ENCODE measurements at regions not wholly inside any gene's neighbourhood (a gene's known extent, or its start where the extent isn't known, plus 50 kb on each side); places are given as distances from the start of the nearest gene placed in this dataset.

DNA sequence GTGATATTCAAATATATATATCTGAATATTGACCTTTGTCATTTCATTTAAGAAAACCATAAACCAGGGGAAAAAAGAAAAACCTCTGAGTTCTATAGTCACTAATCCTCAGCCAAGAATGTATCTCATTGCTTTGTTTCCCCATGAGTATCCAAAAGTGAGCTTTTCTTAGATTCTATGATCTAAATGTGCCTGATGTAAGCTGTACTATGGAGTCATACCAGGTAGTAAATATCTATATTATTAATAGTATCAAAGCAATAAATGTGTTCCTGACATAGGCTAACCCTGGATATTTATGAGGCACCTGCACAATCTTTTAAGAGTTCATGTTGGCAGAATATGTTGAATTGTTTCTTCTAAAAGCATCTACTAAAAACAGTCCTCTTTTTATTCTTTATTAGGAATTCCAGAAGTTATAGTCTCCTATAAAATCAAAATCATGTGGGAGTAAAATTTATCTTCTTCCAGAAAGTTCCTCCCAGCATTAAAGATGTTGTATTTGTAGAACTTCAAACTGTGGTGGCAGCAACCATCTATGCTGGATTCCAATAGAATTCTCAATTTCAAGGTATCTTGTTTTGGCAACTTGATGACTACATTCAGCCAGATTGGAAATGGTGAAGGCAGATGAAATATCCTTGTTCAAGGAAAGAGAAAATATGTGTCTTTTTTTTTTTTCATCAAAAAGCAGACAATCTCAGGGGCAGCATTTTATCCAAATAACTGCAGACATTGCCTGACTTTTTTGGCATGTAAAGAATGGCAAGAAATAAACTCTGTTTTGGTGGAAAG is 139.7 kb upstream of the RASSF8 start:
- TF ChIP-seq SP1 (IDR thresholded peaks at IDR 0.05) (no peak), MAX (IDR thresholded peaks at IDR 0.05) (no peak), TAF1 (conservative IDR thresholded peaks at IDR 0.05) (no peak), EGR1 (IDR thresholded peaks at IDR 0.05; ENCODE audit: low read depth in 2 of 2) (no peak), RAD21 (IDR thresholded peaks at IDR 0.05) (no peak), YY1 (IDR thresholded peaks at IDR 0.05) (no peak)
- TF ChIP-seq, protein P1, sequence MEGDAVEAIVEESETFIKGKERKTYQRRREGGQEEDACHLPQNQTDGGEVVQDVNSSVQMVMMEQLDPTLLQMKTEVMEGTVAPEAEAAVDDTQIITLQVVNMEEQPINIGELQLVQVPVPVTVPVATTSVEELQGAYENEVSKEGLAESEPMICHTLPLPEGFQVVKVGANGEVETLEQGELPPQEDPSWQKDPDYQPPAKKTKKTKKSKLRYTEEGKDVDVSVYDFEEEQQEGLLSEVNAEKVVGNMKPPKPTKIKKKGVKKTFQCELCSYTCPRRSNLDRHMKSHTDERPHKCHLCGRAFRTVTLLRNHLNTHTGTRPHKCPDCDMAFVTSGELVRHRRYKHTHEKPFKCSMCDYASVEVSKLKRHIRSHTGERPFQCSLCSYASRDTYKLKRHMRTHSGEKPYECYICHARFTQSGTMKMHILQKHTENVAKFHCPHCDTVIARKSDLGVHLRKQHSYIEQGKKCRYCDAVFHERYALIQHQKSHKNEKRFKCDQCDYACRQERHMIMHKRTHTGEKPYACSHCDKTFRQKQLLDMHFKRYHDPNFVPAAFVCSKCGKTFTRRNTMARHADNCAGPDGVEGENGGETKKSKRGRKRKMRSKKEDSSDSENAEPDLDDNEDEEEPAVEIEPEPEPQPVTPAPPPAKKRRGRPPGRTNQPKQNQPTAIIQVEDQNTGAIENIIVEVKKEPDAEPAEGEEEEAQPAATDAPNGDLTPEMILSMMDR (IDR thresholded peaks at IDR 0.05; ENCODE audit: low read depth, low read length, missing input control), result no peak
- TF ChIP-seq, protein P2, sequence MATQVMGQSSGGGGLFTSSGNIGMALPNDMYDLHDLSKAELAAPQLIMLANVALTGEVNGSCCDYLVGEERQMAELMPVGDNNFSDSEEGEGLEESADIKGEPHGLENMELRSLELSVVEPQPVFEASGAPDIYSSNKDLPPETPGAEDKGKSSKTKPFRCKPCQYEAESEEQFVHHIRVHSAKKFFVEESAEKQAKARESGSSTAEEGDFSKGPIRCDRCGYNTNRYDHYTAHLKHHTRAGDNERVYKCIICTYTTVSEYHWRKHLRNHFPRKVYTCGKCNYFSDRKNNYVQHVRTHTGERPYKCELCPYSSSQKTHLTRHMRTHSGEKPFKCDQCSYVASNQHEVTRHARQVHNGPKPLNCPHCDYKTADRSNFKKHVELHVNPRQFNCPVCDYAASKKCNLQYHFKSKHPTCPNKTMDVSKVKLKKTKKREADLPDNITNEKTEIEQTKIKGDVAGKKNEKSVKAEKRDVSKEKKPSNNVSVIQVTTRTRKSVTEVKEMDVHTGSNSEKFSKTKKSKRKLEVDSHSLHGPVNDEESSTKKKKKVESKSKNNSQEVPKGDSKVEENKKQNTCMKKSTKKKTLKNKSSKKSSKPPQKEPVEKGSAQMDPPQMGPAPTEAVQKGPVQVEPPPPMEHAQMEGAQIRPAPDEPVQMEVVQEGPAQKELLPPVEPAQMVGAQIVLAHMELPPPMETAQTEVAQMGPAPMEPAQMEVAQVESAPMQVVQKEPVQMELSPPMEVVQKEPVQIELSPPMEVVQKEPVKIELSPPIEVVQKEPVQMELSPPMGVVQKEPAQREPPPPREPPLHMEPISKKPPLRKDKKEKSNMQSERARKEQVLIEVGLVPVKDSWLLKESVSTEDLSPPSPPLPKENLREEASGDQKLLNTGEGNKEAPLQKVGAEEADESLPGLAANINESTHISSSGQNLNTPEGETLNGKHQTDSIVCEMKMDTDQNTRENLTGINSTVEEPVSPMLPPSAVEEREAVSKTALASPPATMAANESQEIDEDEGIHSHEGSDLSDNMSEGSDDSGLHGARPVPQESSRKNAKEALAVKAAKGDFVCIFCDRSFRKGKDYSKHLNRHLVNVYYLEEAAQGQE (IDR thresholded peaks at IDR 0.05), result no peak

Data from liver (tissue), 3 donors.